ENCODE measurements at regions not wholly inside any gene's neighbourhood (a gene's known extent, or its start where the extent isn't known, plus 50 kb on each side); places are given as distances from the start of the nearest gene placed in this dataset.

DNA sequence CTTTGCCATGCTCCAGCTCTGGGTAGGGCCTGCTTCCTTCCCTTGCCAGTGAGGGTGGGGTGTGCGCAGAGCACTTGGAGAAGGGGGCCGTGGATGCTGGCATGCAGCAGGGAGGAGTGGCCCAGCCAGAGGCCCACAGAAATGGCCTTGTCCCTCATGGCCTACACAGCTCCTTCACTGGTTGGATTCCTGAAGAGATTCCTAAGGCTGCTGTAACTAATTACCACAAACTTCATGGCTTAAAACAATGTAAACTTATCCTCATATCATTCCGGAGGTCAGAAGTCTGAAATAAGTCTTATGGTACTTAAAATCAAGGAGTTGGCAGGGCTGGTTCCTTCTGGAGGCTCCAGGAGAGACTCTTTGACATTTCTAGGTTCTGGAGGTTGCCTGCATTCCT is 195.2 kb downstream of the GLI2 start:
- H3K27me3 ChIP-seq, result no peaks in the 10 kb centered on the region
- TF ChIP-seq, protein P1, sequence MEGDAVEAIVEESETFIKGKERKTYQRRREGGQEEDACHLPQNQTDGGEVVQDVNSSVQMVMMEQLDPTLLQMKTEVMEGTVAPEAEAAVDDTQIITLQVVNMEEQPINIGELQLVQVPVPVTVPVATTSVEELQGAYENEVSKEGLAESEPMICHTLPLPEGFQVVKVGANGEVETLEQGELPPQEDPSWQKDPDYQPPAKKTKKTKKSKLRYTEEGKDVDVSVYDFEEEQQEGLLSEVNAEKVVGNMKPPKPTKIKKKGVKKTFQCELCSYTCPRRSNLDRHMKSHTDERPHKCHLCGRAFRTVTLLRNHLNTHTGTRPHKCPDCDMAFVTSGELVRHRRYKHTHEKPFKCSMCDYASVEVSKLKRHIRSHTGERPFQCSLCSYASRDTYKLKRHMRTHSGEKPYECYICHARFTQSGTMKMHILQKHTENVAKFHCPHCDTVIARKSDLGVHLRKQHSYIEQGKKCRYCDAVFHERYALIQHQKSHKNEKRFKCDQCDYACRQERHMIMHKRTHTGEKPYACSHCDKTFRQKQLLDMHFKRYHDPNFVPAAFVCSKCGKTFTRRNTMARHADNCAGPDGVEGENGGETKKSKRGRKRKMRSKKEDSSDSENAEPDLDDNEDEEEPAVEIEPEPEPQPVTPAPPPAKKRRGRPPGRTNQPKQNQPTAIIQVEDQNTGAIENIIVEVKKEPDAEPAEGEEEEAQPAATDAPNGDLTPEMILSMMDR (IDR thresholded peaks at IDR 0.05; ENCODE audit: low read depth, low read length), result no peak
- H3K9me3 ChIP-seq (ENCODE audit: low read depth), result no peaks in the 10 kb centered on the region
- H3K4me1 ChIP-seq (ENCODE audit: low read depth), result peaks cover 27% of the 10 kb centered on the region
- no peak overlapping the region for H3K4me3 ChIP-seq
- H3K36me3 ChIP-seq, result no peaks in the 10 kb centered on the region
- DNase-seq (ENCODE audit: low read depth in 1 of 2, low spot score in 1 of 2), result no peak
- no peak overlapping the region for H3K27ac ChIP-seq

DNA sequence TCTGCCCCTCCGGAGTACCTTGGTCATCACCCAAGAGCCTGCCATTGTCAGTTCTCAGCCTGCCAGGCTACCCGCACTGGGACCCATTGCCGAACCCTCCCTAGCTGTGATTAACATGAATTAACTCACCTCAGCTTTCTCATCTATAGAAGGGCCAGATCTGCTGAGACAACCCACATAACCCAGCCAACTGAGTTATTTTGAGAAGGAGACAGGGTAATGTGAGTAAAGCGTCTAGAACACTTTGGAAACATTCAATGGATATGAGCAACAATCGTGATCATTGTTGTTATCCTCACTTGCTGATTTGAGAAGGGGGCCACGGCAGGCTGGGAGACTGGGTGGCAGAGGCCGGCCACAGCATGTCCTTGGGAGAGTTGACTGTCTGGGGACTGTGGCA is 196.8 kb downstream of the GLI2 start:
- Histone ChIP-seq H3K4me3 (no peak overlapping the region), H3K9me3 (ENCODE audit: low read depth) (no peaks in the 10 kb centered on the region), H3K27me3 (no peaks in the 10 kb centered on the region), H3K4me1 (ENCODE audit: low read depth) (peaks cover 43% of the 10 kb centered on the region), H3K27ac (peak overlapping the region; percentile 14), H3K36me3 (no peaks in the 10 kb centered on the region)
- TF ChIP-seq, protein P1 (IDR thresholded peaks at IDR 0.05; ENCODE audit: low read depth, low read length), result no peak
- no peak for DNase-seq (ENCODE audit: low read depth in 1 of 2, low spot score in 1 of 2)

DNA sequence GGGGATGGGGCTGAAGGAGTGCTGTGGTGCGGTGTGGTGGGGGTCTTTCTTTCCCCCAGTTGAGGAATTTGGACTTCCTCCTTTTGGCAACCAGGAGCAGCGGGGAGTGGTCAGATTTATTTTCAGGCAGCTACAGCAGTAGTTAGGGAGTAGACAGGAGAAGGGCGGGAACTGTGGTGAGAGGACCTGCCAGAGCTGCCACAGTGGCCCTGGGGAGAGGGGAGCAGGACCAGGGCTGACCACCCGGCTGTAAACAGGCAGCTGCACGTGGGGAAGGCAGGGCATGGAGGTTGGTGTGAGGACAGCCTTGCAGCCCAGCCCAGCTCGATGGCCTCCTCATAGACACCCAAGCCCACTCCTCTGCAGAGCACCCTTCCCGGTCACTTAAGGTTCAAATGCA is 197.2 kb downstream of the GLI2 start:
- Histone ChIP-seq H3K4me1 (ENCODE audit: low read depth) (peaks cover 47% of the 10 kb centered on the region), H3K36me3 (no peaks in the 10 kb centered on the region)
- TF ChIP-seq, protein P1 (IDR thresholded peaks at IDR 0.05; ENCODE audit: low read depth, low read length), result no peak

DNA sequence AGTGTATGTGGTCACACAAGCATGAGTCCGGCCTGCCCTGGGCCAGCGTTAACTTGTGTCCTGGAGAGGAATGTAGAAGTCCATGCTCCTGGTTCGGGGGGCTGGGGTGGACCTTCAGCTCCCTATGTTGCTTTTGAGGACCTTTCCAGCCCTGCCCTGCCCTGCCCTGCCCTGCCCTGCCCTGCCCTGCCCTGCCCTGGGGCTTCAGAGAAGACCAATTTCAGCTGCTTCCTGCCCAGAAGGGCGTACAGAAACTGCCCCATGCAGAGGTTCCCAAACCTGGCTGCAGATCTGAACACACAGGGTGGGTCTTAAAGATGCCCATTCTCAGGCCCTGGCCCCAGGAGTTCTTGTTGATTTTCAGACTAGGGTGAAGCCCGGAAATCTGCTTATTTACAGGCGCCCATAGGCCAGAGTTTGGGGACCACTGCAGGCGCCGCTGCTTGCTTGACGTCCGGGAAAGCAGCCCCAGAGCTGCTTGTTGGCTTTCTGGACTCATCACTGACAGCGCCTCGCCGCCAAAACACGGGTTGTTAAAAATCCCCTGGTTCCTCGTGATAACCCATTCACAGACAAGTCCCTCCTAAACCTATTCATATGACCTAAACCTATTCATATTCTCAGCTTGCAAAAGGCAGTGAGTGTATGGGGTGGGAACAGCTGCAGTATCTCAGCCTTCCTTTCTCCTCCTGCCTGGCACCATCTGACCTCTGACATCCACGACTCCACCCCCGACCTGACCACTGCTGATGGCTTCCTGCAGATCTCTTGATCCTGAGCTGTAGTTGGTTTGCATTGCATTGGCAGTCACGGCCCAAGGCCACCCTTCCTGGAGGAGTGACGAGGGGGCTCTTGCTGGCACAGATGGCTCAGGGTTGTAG is 198.3 kb downstream of the GLI2 start:
- peak overlapping the region; percentile 28 for H3K27ac ChIP-seq
- no peaks in the 10 kb centered on the region for H3K9me3 ChIP-seq (ENCODE audit: low read depth)
- no peaks in the 10 kb centered on the region for H3K36me3 ChIP-seq
- H3K4me3 ChIP-seq, result no peak overlapping the region
- TF ChIP-seq, protein P1 (IDR thresholded peaks at IDR 0.05; ENCODE audit: low read depth, low read length), result no peak
- no peak for DNase-seq (ENCODE audit: low read depth in 1 of 2, low spot score in 1 of 2)
- peaks cover 56% of the 10 kb centered on the region for H3K4me1 ChIP-seq (ENCODE audit: low read depth)
- H3K27me3 ChIP-seq, result no peaks in the 10 kb centered on the region

More for the DNA sequence above, 197.2 kb downstream of the GLI2 start:
- Histone ChIP-seq H3K4me3 (no peak overlapping the region), H3K27ac (peak overlapping the region; percentile 14), H3K27me3 (no peaks in the 10 kb centered on the region), H3K9me3 (ENCODE audit: low read depth) (no peaks in the 10 kb centered on the region)
- DNase-seq (ENCODE audit: low read depth in 1 of 2, low spot score in 1 of 2), result no peak

DNA sequence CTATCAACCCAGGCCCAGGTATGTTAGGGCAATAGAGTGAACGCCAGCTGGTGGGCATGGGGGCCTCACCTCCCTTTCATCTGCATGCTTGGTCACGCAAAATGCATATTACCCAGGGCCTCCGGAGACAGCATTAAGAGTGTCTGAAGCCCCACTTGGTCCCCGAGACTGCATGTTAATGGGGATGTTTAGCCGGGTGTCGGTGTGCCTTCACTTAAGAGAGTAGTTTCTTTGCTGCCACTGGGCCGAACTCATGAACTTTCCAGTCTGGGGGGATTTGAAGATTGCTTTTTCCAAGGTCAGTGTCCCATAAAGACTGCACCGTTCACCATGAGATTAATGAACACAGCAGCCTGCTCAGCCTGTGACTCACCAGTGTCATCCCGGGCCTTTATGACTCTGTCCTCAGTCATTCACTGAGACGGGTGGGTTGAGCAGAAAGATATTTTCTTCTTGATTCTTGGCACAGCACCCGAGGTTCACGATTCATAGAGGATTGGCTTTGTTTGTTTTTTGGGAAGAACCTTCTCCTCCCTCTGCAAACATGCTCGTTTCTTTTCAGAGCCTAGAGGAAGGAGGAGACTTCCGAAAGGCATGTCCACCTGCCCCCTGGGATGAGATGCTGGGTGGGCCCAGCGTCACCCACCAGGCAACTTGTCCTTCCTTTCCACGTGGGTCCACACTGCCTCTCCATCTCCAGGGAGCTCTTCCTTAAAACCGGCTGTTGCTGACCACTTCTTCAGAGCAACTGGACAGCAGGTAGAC is 199.1 kb downstream of the GLI2 start:
- peak in 1 of 2 donors; percentile 63 for DNase-seq (ENCODE audit: low read depth in 1 of 2, low spot score in 1 of 2)
- Histone ChIP-seq H3K4me1 (ENCODE audit: low read depth) (peaks cover 59% of the 10 kb centered on the region), H3K9me3 (ENCODE audit: low read depth) (no peaks in the 10 kb centered on the region), H3K27ac (peak overlapping the region; percentile 92), H3K4me3 (no peak overlapping the region), H3K36me3 (no peaks in the 10 kb centered on the region), H3K27me3 (no peaks in the 10 kb centered on the region)
- TF ChIP-seq, protein P1 (IDR thresholded peaks at IDR 0.05; ENCODE audit: low read depth, low read length), result no peak

Measured in cardiac muscle cell (in vitro differentiated cells and primary cell).